Prostate gland (tissue), 2 donors: ENCODE measurements at regions not wholly inside any gene's neighbourhood (a gene's known extent, or its start where the extent isn't known, plus 50 kb on each side); places are given as distances from the start of the nearest gene placed in this dataset.

ENCODE experiments used
- POLR2A ChIP-seq: fragments of 450-650 bp; IDR thresholded peaks from one replicate; pipeline ENCODE4 v1.6.1; 2016; ENCODE audit warnings: antibody characterized with exemption, mild to moderate bottlenecking
- TF ChIP-seq, protein P1 (sequence below), 4 experiments: fragments of 200-600 bp in 2 of 4; fragments of 450-650 bp in 2 of 4; sonication (generic) in 2 of 4; IDR thresholded peaks; 1 replicate in 3 of 4; 2 replicates in 1 of 4; pipeline ENCODE4 v1.5.1; 2016 to 2019; ENCODE audit warnings: antibody characterized with exemption in 4 of 4, mild to moderate bottlenecking in 2 of 4, moderate library complexity in 2 of 4

- TF ChIP-seq POLR2A: no peak
- TF ChIP-seq, protein P1, sequence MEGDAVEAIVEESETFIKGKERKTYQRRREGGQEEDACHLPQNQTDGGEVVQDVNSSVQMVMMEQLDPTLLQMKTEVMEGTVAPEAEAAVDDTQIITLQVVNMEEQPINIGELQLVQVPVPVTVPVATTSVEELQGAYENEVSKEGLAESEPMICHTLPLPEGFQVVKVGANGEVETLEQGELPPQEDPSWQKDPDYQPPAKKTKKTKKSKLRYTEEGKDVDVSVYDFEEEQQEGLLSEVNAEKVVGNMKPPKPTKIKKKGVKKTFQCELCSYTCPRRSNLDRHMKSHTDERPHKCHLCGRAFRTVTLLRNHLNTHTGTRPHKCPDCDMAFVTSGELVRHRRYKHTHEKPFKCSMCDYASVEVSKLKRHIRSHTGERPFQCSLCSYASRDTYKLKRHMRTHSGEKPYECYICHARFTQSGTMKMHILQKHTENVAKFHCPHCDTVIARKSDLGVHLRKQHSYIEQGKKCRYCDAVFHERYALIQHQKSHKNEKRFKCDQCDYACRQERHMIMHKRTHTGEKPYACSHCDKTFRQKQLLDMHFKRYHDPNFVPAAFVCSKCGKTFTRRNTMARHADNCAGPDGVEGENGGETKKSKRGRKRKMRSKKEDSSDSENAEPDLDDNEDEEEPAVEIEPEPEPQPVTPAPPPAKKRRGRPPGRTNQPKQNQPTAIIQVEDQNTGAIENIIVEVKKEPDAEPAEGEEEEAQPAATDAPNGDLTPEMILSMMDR (IDR thresholded peaks at IDR 0.05): no peak
Observed at GRCh38 chr9:79989079-79989478, 417.3 kb downstream of the TLE4 start.
